Heart right ventricle (tissue), 16 donors: ENCODE measurements at regions not wholly inside any gene's neighbourhood (a gene's known extent, or its start where the extent isn't known, plus 50 kb on each side); places are given as distances from the start of the nearest gene placed in this dataset.

Experiments
- ATAC-seq, 8 donors: fragments of 200-7000 bp; cut with Tn5 transposase; one replicate each; pipeline ENCODE4 v1.9.1; 2020; ENCODE audit warnings: mild to moderate bottlenecking in 8 of 8, moderate library complexity in 8 of 8, moderate number of reproducible peaks in 1 of 8
- DNase-seq, 2 donors: peaks; one replicate each; pipeline ENCODE4 v3.0.0-alpha.2; 2020
- H3K27ac ChIP-seq, 10 donors: fragments of 200-600 bp; sonication (generic) in 2 of 10; one replicate each; pipeline versions ENCODE4 v1.5.0 to v1.8.0; 2020 to 2022; ENCODE audit warnings: mild to moderate bottlenecking in 3 of 10
- H3K27me3 ChIP-seq, 7 donors: fragments of 200-600 bp; one replicate each; pipeline ENCODE4 v1.8.0; 2021 to 2022; ENCODE audit warnings: mild to moderate bottlenecking in 2 of 7
- H3K36me3 ChIP-seq, 9 donors: fragments of 200-600 bp; sonication (generic) in 1 of 9; one replicate each; pipeline versions ENCODE4 v1.5.0 to v1.8.0; 2020 to 2022; ENCODE audit warnings: mild to moderate bottlenecking in 2 of 9
- H3K4me1 ChIP-seq, 9 donors: fragments of 200-600 bp; sonication (generic) in 1 of 9; one replicate each; pipeline versions ENCODE4 v1.5.0 to v1.8.0; 2020 to 2022; ENCODE audit warnings: mild to moderate bottlenecking in 4 of 9
- H3K4me3 ChIP-seq, 10 donors: fragments of 200-600 bp; sonication (generic) in 2 of 10; one replicate each; pipeline versions ENCODE4 v1.5.0 to v1.8.0; 2020 to 2022; ENCODE audit warnings: mild to moderate bottlenecking in 7 of 10, moderate library complexity in 2 of 10
- H3K9me3 ChIP-seq, 11 donors: fragments of 200-600 bp in 10 of 11; sonication (generic) in 2 of 11; one replicate each; pipeline versions ENCODE4 v1.5.0 to v1.8.0; 2013 to 2022; ENCODE audit warnings: mild to moderate bottlenecking in 2 of 11, control low read depth in 1 of 11, moderate library complexity in 1 of 11
- WGBS, 2 donors: extraction: QIAGEN DNeasy Blood & Tissue Kit; methylation state at CpG; one replicate each; pipeline ENCODE4 v1.1.7; 2013; ENCODE audit warnings: inconsistent platforms in 1 of 2; 5-methylcytosine and 5-hydroxymethylcytosine counted together
- intact Hi-C, 10 donors: fragments of 100-400 bp; cut with DNase I; formaldehyde crosslinking; loops; one replicate each; pipeline versions ENCODE4 v1.11.1 to v1.14.2; 2022
- TF ChIP-seq, protein P1 (sequence below), 9 donors: fragments of 200-600 bp; sonication (generic) in 2 of 9; IDR thresholded peaks; one replicate each; pipeline versions ENCODE4 v1.5.0 to v1.8.0; 2021 to 2022; ENCODE audit warnings: antibody characterized with exemption in 9 of 9, mild to moderate bottlenecking in 5 of 9, moderate library complexity in 1 of 9
- donor health status: Arrhythmogenic right ventricular cardiomyopathy.
- donor health status: ischemic (EF 13 %, LVEDD 7.1; RV severe dilation, severe dysfunction).
- donor health status: healthy with polysubstance abuse.
- donor health status: DM: no; HTN: yes; CAD: no.
- donor health status: DM: no; HTN: no; CAD: no.
- donor health status: ischemic (EF 25% LVEDD 6.9; RV normal size, moderate dysfunction).
- donor health status: ischemic (EF 25% LVEDD 5.7; RV mildly dilated, moderate dysfunction).
- donor health status: healthy.
- donor health status: DM: yes; HTN: yes; CAD: no.
- donor health status: Ischemic cardiomyopathy.
- donor health status: ischemic (EF 35%, LVEDD 5.7; RV mildly dilated, moderate dysfunction).
- donor health status: nonischemic (EF 11% LVEDD 7.7; RV severe dilation, severe dysfunction).
- donor health status: DM: yes; HTN: yes; CAD: no.
- donor health status: PGD.
- donor health status: ischemic (EF 29% LVEDD 5.4; RV normal size, mild dysfunction).
- donor health status: nonischemic (EF 23%, LVEDD 6.1; RV moderate dilation, normal function).

DNA sequence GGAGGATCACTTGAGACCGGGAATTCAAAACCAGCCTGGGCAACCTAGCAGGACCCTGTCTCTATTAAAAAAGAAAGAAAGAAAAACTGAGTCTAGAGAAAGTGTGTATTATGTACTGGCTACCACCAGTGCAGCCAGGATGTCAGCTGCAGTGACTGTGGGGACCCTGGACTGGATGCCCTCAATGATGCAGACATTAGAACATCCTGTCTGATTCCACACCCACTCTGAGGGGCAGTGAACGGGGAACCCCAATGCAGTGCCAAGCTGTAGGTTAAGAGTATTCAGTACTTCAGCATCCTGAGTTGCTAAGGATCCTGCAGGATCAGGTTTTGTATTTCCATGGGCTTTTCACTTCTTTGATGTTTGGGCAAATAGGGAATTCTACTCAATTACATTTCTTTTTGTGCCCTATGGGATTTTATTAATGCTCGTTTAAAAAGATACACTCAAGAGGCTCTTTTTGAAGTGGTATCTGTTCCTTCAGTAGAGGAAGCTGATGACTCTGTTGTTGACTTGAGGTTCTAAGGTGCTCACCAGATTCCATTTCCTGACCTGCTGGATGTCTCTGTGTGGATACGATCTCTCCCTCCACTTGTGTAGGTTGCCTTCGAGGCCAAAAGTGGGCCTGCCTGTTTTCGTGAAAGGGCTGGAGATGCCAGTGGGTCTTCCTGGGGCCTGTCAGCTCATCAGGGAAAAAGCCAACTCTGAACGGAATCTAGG lies 85.9 kb upstream of the CLCN4 start:
- intact Hi-C loops: no loop called here

DNA sequence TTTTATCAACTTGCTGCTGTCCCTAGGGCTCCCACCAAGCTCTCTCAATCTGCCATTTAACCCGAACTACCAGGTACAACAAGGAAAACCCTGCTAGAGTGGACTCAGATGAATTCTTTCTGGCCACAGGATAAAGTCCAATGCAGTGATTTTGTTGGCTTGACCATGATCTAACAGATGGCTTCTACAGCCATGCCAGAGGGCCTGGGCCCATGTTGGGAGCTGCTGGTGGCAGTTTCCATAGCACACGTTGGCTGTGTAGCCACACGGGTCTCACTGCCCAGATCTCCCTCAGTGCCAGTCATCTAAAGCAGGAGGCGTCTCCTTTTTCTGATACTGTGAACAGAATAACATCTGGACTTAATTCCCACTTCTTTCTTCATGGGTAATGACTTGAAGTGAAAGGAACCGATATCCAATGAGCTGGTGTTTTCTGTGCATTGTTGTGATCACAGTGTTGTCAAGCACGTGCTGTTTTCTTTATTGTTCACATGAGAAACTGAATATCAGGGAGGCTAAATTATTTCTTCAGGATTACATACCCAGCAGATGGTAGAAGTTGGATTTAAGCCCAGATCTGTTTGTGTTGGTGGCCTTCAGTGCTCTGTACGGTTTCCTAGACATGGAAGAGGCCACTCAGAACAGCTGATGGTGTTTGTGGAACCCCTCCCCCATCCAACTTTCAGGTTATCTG lies 85.2 kb upstream of the CLCN4 start:
- Histone ChIP-seq H3K9me3 (no peaks in the 10 kb centered on the region), H3K27me3 (no peaks in the 10 kb centered on the region), H3K4me1 (peaks cover 0 to 17% (median 3%) of the 10 kb centered on the region in 9 donors), H3K27ac (peak overlapping the region in 1 of 10 donors; percentile 31), H3K4me3 (no peak overlapping the region), H3K36me3 (peaks cover 0 to 41% (median 0%) of the 10 kb centered on the region in 9 donors)
- ATAC-seq (peak in 2 of 8 donors; percentile 15 to 17), DNase-seq (no peak)
- TF ChIP-seq, protein P1, sequence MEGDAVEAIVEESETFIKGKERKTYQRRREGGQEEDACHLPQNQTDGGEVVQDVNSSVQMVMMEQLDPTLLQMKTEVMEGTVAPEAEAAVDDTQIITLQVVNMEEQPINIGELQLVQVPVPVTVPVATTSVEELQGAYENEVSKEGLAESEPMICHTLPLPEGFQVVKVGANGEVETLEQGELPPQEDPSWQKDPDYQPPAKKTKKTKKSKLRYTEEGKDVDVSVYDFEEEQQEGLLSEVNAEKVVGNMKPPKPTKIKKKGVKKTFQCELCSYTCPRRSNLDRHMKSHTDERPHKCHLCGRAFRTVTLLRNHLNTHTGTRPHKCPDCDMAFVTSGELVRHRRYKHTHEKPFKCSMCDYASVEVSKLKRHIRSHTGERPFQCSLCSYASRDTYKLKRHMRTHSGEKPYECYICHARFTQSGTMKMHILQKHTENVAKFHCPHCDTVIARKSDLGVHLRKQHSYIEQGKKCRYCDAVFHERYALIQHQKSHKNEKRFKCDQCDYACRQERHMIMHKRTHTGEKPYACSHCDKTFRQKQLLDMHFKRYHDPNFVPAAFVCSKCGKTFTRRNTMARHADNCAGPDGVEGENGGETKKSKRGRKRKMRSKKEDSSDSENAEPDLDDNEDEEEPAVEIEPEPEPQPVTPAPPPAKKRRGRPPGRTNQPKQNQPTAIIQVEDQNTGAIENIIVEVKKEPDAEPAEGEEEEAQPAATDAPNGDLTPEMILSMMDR (IDR thresholded peaks at IDR 0.05): no peak
- intact Hi-C loops: no loop called here
- 49 to 51% methylated on average over 7 of the region's 7 CpGs for WGBS, 2 donors

More for the DNA sequence above, 85.9 kb upstream of the CLCN4 start:
- TF ChIP-seq, protein P1 (IDR thresholded peaks at IDR 0.05): no peak
- peaks cover 0 to 21% (median 3%) of the 10 kb centered on the region in 9 donors for H3K4me1 ChIP-seq
- ATAC-seq: peak in 1 of 8 donors; percentile 36
- no peak for DNase-seq
- H3K4me3 ChIP-seq: no peak overlapping the region
- H3K27ac ChIP-seq: no peak overlapping the region
- peaks cover 0 to 40% (median 0%) of the 10 kb centered on the region in 9 donors for H3K36me3 ChIP-seq
- H3K27me3 ChIP-seq: no peaks in the 10 kb centered on the region
- WGBS, 2 donors: 61 to 66% methylated on average over 7 of the region's 7 CpGs
- no peaks in the 10 kb centered on the region for H3K9me3 ChIP-seq

DNA sequence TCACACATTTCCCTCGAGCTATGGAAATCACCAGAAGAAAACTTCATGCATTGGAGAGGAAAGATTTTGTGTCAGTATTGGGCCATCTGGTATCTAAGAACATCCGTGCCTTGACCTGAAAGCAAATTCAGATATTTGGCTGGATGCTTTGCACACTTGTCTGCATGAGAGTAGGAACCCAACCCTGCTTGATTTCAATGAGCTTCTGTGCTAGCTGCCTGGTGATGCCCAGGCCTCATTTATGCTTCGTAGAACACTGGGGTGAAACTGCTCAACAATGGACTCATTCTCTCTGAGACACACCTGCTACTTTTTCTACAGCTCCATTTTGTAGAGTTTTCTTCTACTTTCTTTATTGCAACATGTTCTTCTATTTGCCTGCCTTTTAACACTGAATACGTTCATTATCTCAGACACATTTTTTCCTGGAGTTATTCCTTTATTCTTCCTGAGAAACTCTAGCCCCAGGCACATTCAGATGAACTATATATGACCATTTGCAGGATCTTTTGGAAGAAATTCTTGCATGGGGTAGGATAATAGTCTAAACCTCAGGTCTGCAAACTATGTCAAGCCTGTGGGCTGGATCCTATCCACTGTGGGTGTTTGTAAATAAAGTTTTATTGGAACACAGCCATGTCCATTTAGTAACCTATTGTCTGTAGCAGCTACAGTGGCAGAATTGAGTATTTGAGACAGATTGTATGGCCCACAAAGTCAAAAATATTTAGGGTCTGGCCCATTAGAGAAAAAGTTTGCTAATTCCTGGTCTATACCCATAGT lies 83.8 kb upstream of the CLCN4 start:
- H3K27ac ChIP-seq: no peak overlapping the region
- WGBS, 2 donors: 82 to 90% methylated on average over 4 of the region's 4 CpGs
- H3K4me3 ChIP-seq: no peak overlapping the region
- no peaks in the 10 kb centered on the region for H3K9me3 ChIP-seq
- TF ChIP-seq, protein P1 (IDR thresholded peaks at IDR 0.05): no peak
- intact Hi-C loops: no loop called here
- no peaks in the 10 kb centered on the region for H3K27me3 ChIP-seq
- no peak for ATAC-seq
- no peak for DNase-seq
- H3K4me1 ChIP-seq: peaks cover 0 to 17% (median 3%) of the 10 kb centered on the region in 9 donors
- peaks cover 0 to 31% (median 0%) of the 10 kb centered on the region in 9 donors for H3K36me3 ChIP-seq

DNA sequence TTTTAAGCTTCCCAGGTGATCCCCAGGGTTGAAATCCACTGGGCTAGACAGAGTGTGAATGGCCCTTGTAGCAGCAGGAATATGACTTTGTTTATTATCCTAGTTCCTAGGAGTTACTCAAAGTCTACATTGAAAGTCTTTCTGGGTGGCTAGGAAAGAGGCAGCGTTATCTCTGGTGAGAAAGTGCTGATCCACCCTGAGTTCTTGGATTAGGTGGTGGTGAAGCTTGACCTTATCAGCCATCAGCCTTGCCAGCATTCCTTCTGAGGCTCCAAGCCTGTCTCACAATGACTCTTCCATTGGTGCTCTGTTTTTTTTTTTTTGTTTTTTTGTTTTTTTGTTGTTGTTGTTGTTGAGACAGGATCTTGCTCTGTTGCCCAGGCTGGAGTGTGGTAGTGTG lies 83.1 kb upstream of the CLCN4 start:
- H3K4me1 ChIP-seq: peaks cover 0 to 17% (median 3%) of the 10 kb centered on the region in 9 donors
- intact Hi-C loops: no loop called here
- no peak for DNase-seq
- H3K27me3 ChIP-seq: no peaks in the 10 kb centered on the region
- no peak for ATAC-seq
- no peaks in the 10 kb centered on the region for H3K9me3 ChIP-seq
- WGBS, 2 donors: 91 to 100% methylated on average over 1 of the region's 1 CpG
- TF ChIP-seq, protein P1 (IDR thresholded peaks at IDR 0.05): no peak
- no peak overlapping the region for H3K27ac ChIP-seq
- H3K4me3 ChIP-seq: no peak overlapping the region
- H3K36me3 ChIP-seq: peaks cover 0 to 28% (median 0%) of the 10 kb centered on the region in 9 donors
